MM.1S (cell line): ENCODE measurements at regions not wholly inside any gene's neighbourhood (a gene's known extent, or its start where the extent isn't known, plus 50 kb on each side); places are given as distances from the start of the nearest gene placed in this dataset.

Experiments used
- EZH2 ChIP-seq: fragments of 300-600 bp; sonication (generic); optimal IDR thresholded peaks from 2 replicates; pipeline ENCODE3; 2017; ENCODE audit warnings: low read depth, mild to moderate bottlenecking, antibody characterized with exemption, low read length, mixed read lengths
- TF ChIP-seq, protein P1 (sequence below): fragments of 300-600 bp; sonication (generic); IDR thresholded peaks from 2 replicates; pipeline ENCODE4 v1.5.1; 2016; ENCODE audit warnings: antibody characterized with exemption, low read length, mixed read lengths

GRCh38 chr10:8312079-8312478 is 257.6 kb downstream of the GATA3 start:
- TF ChIP-seq, protein P1, sequence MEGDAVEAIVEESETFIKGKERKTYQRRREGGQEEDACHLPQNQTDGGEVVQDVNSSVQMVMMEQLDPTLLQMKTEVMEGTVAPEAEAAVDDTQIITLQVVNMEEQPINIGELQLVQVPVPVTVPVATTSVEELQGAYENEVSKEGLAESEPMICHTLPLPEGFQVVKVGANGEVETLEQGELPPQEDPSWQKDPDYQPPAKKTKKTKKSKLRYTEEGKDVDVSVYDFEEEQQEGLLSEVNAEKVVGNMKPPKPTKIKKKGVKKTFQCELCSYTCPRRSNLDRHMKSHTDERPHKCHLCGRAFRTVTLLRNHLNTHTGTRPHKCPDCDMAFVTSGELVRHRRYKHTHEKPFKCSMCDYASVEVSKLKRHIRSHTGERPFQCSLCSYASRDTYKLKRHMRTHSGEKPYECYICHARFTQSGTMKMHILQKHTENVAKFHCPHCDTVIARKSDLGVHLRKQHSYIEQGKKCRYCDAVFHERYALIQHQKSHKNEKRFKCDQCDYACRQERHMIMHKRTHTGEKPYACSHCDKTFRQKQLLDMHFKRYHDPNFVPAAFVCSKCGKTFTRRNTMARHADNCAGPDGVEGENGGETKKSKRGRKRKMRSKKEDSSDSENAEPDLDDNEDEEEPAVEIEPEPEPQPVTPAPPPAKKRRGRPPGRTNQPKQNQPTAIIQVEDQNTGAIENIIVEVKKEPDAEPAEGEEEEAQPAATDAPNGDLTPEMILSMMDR = no peak
- no peak for TF ChIP-seq EZH2
